Keratinocyte (primary cell): ENCODE measurements at regions not wholly inside any gene's neighbourhood (a gene's known extent, or its start where the extent isn't known, plus 50 kb on each side); places are given as distances from the start of the nearest gene placed in this dataset.

Experiments
- DNase-seq: peaks from one replicate; pipeline ENCODE4 v3.0.0-alpha.2; 2011; ENCODE audit warnings: low read depth, missing footprints, low spot score
- FAIRE-seq: peaks from 2 replicates; lab custom pipeline; 2011; peaks lifted over from hg19 to GRCh38; lab: Jason Lieb, UNC
- H2AFZ ChIP-seq: 2 replicates; pipeline ENCODE4 v1.6.0; 2012; ENCODE audit warnings: low read length, control low read depth, inconsistent platforms; ENCODE audit not compliant: control insufficient read depth
- H3K27ac ChIP-seq: 2 replicates; pipeline ENCODE4 v1.5.1; 2011; ENCODE audit warnings: low read length; ENCODE audit not compliant: control insufficient read depth, insufficient read depth
- H3K27me3 ChIP-seq: 3 replicates; pipeline ENCODE4 v1.6.0; 2011; ENCODE audit warnings: low read length; ENCODE audit not compliant: control insufficient read depth, insufficient read depth; ENCODE audit errors: extremely low read depth
- H3K36me3 ChIP-seq, 2 experiments: 2 replicates in 1 of 2; 3 replicates in 1 of 2; pipeline ENCODE4 v1.5.1; 2011; ENCODE audit warnings: low read length in 2 of 2, mild to moderate bottlenecking in 1 of 2; ENCODE audit not compliant: control insufficient read depth in 2 of 2, insufficient read depth in 2 of 2; ENCODE audit errors: extremely low read depth in 1 of 2
- H3K4me1 ChIP-seq: 3 replicates; pipeline ENCODE4 v1.5.1; 2011; ENCODE audit warnings: low read length; ENCODE audit not compliant: control insufficient read depth, insufficient read depth; ENCODE audit errors: extremely low read depth
- H3K4me2 ChIP-seq: 3 replicates; pipeline ENCODE4 v1.6.0; 2011; ENCODE audit warnings: low read depth, low read length; ENCODE audit not compliant: control insufficient read depth, insufficient read depth; ENCODE audit errors: extremely low read depth
- H3K4me3 ChIP-seq, 3 experiments: fragments of 200-600 bp in 1 of 3; sonication (generic) in 1 of 3; 2 replicates in 2 of 3; 3 replicates in 1 of 3; pipeline ENCODE4 v1.5.1; 2011 to 2016; ENCODE audit warnings: low read length in 3 of 3, mild to moderate bottlenecking in 3 of 3, control low read depth in 2 of 3, inconsistent platforms in 1 of 3, low read depth in 1 of 3, mixed read lengths in 1 of 3, mixed run types in 1 of 3, moderate library complexity in 1 of 3; ENCODE audit not compliant: control insufficient read depth in 2 of 3, insufficient read depth in 2 of 3; ENCODE audit errors: extremely low read depth in 1 of 3
- H3K79me2 ChIP-seq: 2 replicates; pipeline ENCODE4 v1.6.0; 2012; ENCODE audit warnings: low read length; ENCODE audit not compliant: control insufficient read depth, insufficient read depth
- H3K9ac ChIP-seq: 3 replicates; pipeline ENCODE4 v1.6.0; 2011; ENCODE audit warnings: low read length; ENCODE audit not compliant: control insufficient read depth, insufficient read depth; ENCODE audit errors: extremely low read depth
- H3K9me1 ChIP-seq: 3 replicates; pipeline ENCODE4 v1.6.0; 2011; ENCODE audit warnings: low read length; ENCODE audit not compliant: control insufficient read depth, insufficient read depth; ENCODE audit errors: extremely low read depth
- H3K9me3 ChIP-seq: 2 replicates; pipeline ENCODE4 v1.5.1; 2012; ENCODE audit warnings: low read depth, low read length; ENCODE audit not compliant: control insufficient read depth
- H4K20me1 ChIP-seq: 3 replicates; pipeline ENCODE4 v1.6.0; 2011; ENCODE audit warnings: low read length; ENCODE audit not compliant: control insufficient read depth, insufficient read depth; ENCODE audit errors: extremely low read depth
- EZH2 ChIP-seq: IDR thresholded peaks from one replicate; pipeline ENCODE4 v1.6.1; 2012; ENCODE audit warnings: inconsistent platforms, mild to moderate bottlenecking, low read length, moderate library complexity
- dilution Hi-C: fragments of 300-500 bp; cut with MboI; formaldehyde crosslinking; loops from one replicate; pipeline ENCODE4 v1.7.0; 2020; ENCODE audit warnings: low sequenced_read_pairs; ENCODE audit not compliant: extremely low pct_ligation_motif_present
- TF ChIP-seq, protein P1 (sequence below), 3 experiments: IDR thresholded peaks in 1 of 3; conservative IDR thresholded peaks in 1 of 3; optimal IDR thresholded peaks in 1 of 3; 2 replicates in 2 of 3; 3 replicates in 1 of 3; pipeline versions ENCODE3 to v1.5.1; 2011; ENCODE audit warnings: low read length in 3 of 3, mild to moderate bottlenecking in 3 of 3, moderate library complexity in 2 of 3, control low read depth in 1 of 3, inconsistent platforms in 1 of 3; ENCODE audit not compliant: insufficient read depth in 2 of 3; ENCODE audit errors: extremely low read depth in 1 of 3

DNA sequence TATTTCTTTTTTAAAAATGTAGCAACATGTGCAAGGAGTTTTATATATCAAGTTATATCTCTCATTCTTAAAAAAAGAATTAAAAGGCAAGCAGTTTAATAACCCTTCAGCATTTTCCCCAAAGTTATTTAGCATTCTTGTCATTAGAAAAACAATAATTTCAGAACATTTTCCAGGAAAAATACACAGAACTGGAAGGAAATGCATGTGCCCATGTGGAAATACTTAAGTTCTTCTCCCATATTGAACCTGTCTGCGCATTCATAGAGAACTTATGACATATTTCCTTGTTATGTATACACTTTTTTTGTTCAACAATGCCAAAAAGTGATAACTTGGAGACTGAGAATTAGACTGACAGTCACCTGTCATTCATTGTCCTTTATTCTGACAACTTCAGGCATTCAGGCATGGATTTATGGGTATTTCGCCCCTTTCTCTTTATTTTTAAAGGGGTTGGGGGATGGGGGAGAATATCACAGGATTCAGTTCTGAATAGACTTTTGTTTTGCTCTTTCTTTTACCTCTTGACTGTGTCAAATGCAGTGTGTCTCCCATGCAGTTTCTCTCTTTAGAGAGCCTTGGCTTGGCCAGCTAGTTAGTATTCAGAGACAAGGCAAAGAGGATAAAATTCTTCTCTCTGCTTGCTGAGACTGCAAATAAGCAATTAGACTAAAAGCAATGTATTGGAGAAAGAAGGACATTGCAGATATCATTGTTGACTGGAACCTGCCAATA, 701.0 kb downstream of the NR2F1-AS1 start:
- no peaks in the 10 kb centered on the region for H3K9me1 ChIP-seq
- H3K4me2 ChIP-seq: no peak overlapping the region
- H3K27ac ChIP-seq: no peak overlapping the region
- TF ChIP-seq, protein P1, sequence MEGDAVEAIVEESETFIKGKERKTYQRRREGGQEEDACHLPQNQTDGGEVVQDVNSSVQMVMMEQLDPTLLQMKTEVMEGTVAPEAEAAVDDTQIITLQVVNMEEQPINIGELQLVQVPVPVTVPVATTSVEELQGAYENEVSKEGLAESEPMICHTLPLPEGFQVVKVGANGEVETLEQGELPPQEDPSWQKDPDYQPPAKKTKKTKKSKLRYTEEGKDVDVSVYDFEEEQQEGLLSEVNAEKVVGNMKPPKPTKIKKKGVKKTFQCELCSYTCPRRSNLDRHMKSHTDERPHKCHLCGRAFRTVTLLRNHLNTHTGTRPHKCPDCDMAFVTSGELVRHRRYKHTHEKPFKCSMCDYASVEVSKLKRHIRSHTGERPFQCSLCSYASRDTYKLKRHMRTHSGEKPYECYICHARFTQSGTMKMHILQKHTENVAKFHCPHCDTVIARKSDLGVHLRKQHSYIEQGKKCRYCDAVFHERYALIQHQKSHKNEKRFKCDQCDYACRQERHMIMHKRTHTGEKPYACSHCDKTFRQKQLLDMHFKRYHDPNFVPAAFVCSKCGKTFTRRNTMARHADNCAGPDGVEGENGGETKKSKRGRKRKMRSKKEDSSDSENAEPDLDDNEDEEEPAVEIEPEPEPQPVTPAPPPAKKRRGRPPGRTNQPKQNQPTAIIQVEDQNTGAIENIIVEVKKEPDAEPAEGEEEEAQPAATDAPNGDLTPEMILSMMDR (optimal IDR thresholded peaks at IDR 0.05 in 1 of 3, IDR thresholded peaks at IDR 0.05 in 1 of 3, conservative IDR thresholded peaks at IDR 0.05 in 1 of 3; ENCODE audit: extremely low read depth in 1 of 3, insufficient read depth in 2 of 3, low read length in 3 of 3): no peak
- no peak for TF ChIP-seq EZH2
- H3K36me3 ChIP-seq: no peaks in the 10 kb centered on the region
- no peak overlapping the region for H2AFZ ChIP-seq
- H4K20me1 ChIP-seq: no peaks in the 10 kb centered on the region
- H3K9me3 ChIP-seq: no peaks in the 10 kb centered on the region
- H3K4me3 ChIP-seq: no peak overlapping the region
- dilution Hi-C loops: no loop called here
- FAIRE-seq: no peak
- H3K27me3 ChIP-seq: no peaks in the 10 kb centered on the region
- no peaks in the 10 kb centered on the region for H3K79me2 ChIP-seq
- no peaks in the 10 kb centered on the region for H3K4me1 ChIP-seq
- no peak for DNase-seq
- H3K9ac ChIP-seq: no peak overlapping the region

DNA sequence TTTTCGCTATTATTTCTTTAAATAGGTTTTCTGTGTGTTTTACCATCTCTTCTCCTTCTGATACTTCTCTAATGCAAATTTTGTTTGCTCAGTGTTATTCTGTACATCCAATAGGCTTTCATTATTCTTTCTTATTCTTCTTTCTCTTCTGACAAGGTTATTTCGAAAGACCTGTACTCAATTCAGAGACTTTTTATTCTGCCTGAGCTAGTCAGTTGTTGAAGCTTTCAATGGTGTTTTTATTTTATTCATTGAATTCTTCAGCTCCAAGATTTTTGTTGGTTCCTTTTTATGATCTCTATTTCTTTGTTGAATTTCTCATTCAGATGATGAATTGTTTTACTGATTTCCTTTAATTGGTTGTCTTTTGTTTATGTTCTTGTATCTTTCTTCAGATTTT, 706.2 kb downstream of the NR2F1-AS1 start:
- Histone ChIP-seq H3K9me1 (no peaks in the 10 kb centered on the region), H3K4me1 (no peaks in the 10 kb centered on the region), H3K27me3 (no peaks in the 10 kb centered on the region), H3K27ac (no peak overlapping the region), H3K36me3 (no peaks in the 10 kb centered on the region), H3K9ac (no peak overlapping the region), H3K4me3 (no peak overlapping the region), H2AFZ (no peak overlapping the region), H3K9me3 (no peaks in the 10 kb centered on the region), H4K20me1 (no peaks in the 10 kb centered on the region), H3K79me2 (no peaks in the 10 kb centered on the region), H3K4me2 (no peak overlapping the region)
- FAIRE-seq: no peak
- TF ChIP-seq EZH2: no peak
- TF ChIP-seq, protein P1 (optimal IDR thresholded peaks at IDR 0.05 in 1 of 3, IDR thresholded peaks at IDR 0.05 in 1 of 3, conservative IDR thresholded peaks at IDR 0.05 in 1 of 3; ENCODE audit: extremely low read depth in 1 of 3, insufficient read depth in 2 of 3, low read length in 3 of 3): no peak
- no peak for DNase-seq
- dilution Hi-C loops: no loop called here
